A549 (cell line): ENCODE measurements at regions not wholly inside any gene's neighbourhood (a gene's known extent, or its start where the extent isn't known, plus 50 kb on each side); places are given as distances from the start of the nearest gene placed in this dataset.

Experiments
- CEBPB ChIP-seq, 2 experiments: fragments of >200 bp in 1 of 2; sonication (Bioruptor Twin) in 1 of 2; formaldehyde crosslinking in 1 of 2; IDR thresholded peaks; 2 replicates each; pipeline ENCODE4 v1.6.1; 2012 to 2016
- CHD2 ChIP-seq: fragments of 150-350 bp; IDR thresholded peaks from 2 replicates; pipeline ENCODE4 v1.6.1; 2014; ENCODE audit warnings: low read length; ENCODE audit not compliant: partially characterized antibody
- CTCF ChIP-seq: fragments of >200 bp; sonication (Bioruptor Twin); formaldehyde crosslinking; IDR thresholded peaks from 3 replicates; pipeline ENCODE4 v1.5.1; 2016
- ELK1 ChIP-seq: fragments of 150-350 bp; IDR thresholded peaks from 2 replicates; pipeline ENCODE4 v1.6.1; 2014; ENCODE audit warnings: low read depth, mild to moderate bottlenecking, low read length
- GATA3 ChIP-seq: IDR thresholded peaks from 2 replicates; pipeline ENCODE4 v1.6.1; 2012; ENCODE audit warnings: borderline replicate concordance
- JUNB ChIP-seq: fragments of >200 bp; sonication (Bioruptor Twin); formaldehyde crosslinking; IDR thresholded peaks from 2 replicates; pipeline ENCODE4 v1.6.1; 2016
- MAFK ChIP-seq: fragments of 450-650 bp; IDR thresholded peaks from 2 replicates; pipeline ENCODE4 v1.6.1; 2014; ENCODE audit not compliant: partially characterized antibody
- SREBF2 ChIP-seq: fragments of 450-650 bp; IDR thresholded peaks from 2 replicates; pipeline ENCODE4 v1.6.1; 2014; ENCODE audit warnings: mild to moderate bottlenecking, moderate library complexity

GRCh38 chr2:20144861-20145260, 80.1 kb downstream of the SDC1 start:
- no peak for TF ChIP-seq CTCF
- no peak for TF ChIP-seq GATA3
- TF ChIP-seq JUNB = no peak
- no peak for TF ChIP-seq MAFK
- TF ChIP-seq SREBF2 = no peak
- no peak for TF ChIP-seq ELK1
- TF ChIP-seq CEBPB (IDR thresholded peaks at IDR 0.05) = no peak
- TF ChIP-seq CHD2 = no peak
